ENCODE measurements at regions not wholly inside any gene's neighbourhood (a gene's known extent, or its start where the extent isn't known, plus 50 kb on each side); places are given as distances from the start of the nearest gene placed in this dataset.

DNA sequence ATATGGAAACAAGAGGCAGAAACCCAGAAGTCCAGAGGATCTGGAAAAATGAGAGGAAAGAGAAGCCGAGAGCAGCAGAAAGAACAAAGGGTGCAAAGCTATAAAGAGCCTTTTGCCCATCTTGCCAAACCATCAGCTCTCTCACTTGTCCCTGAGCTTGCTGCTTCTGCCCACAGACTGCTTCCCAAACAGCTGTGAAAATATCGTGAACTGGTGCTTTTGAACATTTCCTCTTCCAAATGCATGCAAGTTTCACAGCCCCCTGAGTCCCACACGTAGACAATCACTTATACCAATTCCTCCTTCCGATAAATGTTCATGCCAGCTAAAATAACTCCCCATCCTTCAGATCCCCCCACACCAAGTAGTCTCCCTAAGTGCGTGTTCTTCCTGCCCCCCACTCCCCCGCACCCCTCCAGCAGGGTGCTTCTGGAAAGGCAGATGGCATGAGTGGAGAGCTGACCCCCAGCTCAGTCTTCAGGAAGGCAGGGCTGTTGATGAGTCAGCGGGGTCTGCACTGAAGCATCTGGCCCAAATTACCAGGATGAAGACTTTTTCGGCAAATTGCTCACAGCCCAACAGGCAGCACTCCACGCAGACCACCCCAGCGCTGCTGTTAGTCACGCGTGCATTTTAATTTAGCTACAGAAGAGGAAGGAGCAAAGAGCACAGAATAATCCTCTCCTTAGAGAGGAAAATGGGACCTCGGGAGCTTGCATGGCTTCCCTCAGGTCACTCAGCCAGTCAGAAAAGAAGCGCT is 76.1 kb upstream of the KCNMA1 start:
- no peak overlapping the region for H3K27ac ChIP-seq
- H3K4me1 ChIP-seq, result no peaks in the 10 kb centered on the region
- H3K27me3 ChIP-seq, result no peaks in the 10 kb centered on the region
- H3K36me3 ChIP-seq, result no peaks in the 10 kb centered on the region
- H3K9me3 ChIP-seq, result no peaks in the 10 kb centered on the region
- DNase-seq, result no peak
- intact Hi-C loops (cut with DNase I; ENCODE audit: low total_unique reads), result no loop called here
- no peak overlapping the region for H3K4me3 ChIP-seq
- no peak for TF ChIP-seq POLR2A (IDR thresholded peaks at IDR 0.05)
- TF ChIP-seq, protein P1, sequence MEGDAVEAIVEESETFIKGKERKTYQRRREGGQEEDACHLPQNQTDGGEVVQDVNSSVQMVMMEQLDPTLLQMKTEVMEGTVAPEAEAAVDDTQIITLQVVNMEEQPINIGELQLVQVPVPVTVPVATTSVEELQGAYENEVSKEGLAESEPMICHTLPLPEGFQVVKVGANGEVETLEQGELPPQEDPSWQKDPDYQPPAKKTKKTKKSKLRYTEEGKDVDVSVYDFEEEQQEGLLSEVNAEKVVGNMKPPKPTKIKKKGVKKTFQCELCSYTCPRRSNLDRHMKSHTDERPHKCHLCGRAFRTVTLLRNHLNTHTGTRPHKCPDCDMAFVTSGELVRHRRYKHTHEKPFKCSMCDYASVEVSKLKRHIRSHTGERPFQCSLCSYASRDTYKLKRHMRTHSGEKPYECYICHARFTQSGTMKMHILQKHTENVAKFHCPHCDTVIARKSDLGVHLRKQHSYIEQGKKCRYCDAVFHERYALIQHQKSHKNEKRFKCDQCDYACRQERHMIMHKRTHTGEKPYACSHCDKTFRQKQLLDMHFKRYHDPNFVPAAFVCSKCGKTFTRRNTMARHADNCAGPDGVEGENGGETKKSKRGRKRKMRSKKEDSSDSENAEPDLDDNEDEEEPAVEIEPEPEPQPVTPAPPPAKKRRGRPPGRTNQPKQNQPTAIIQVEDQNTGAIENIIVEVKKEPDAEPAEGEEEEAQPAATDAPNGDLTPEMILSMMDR (IDR thresholded peaks at IDR 0.05), result no peak

DNA sequence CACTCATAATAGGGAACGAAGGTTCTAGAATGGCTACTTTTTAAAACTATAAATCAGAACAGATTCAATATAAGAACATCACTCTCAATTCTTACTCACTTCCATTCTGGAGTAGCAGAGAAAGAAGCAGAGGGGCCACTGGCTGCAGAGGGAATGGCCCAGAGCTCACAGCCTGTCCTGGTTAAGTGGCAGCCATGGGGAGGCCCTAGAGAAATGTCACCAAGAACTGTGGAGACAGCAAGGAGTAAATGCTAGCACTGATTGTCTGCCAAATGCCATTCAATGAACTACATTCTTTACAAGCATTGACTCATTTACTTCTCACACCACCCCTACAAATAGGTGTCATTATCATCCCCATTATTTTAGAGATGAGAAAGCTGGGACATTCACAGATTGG is 74.6 kb upstream of the KCNMA1 start:
- no peaks in the 10 kb centered on the region for H3K36me3 ChIP-seq
- no peaks in the 10 kb centered on the region for H3K4me1 ChIP-seq
- intact Hi-C loops (cut with DNase I; ENCODE audit: low total_unique reads), result no loop called here
- no peak overlapping the region for H3K27ac ChIP-seq
- H3K27me3 ChIP-seq, result no peaks in the 10 kb centered on the region
- no peak overlapping the region for H3K4me3 ChIP-seq
- no peak for DNase-seq
- H3K9me3 ChIP-seq, result no peaks in the 10 kb centered on the region
- no peak for TF ChIP-seq POLR2A (IDR thresholded peaks at IDR 0.05)
- TF ChIP-seq, protein P1 (IDR thresholded peaks at IDR 0.05), result no peak

DNA sequence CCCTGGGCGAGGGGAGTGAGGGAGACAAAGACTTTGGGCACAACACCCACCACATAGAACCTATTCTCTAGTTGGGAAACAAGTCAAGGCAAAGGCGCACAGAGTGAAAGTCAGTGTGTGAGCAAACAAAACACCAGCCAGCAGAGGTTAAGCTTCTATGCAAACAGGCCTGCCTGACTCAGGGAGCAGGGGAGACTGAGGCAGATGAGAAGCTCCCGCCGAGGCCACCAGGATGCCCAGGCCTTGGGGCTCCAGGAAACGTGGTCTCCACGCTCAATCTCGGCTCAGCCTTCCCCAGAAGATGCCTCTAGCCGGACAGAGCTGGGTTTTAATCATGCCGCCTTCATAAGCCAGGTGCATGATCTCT is 74.1 kb upstream of the KCNMA1 start:
- intact Hi-C loops (cut with DNase I; ENCODE audit: low total_unique reads), result no loop called here
- H3K27me3 ChIP-seq, result no peaks in the 10 kb centered on the region
- H3K9me3 ChIP-seq, result no peaks in the 10 kb centered on the region
- no peak for DNase-seq
- no peaks in the 10 kb centered on the region for H3K36me3 ChIP-seq
- H3K4me3 ChIP-seq, result no peak overlapping the region
- H3K27ac ChIP-seq, result no peak overlapping the region
- H3K4me1 ChIP-seq, result no peaks in the 10 kb centered on the region
- TF ChIP-seq, protein P1 (IDR thresholded peaks at IDR 0.05), result no peak
- no peak for TF ChIP-seq POLR2A (IDR thresholded peaks at IDR 0.05)

DNA sequence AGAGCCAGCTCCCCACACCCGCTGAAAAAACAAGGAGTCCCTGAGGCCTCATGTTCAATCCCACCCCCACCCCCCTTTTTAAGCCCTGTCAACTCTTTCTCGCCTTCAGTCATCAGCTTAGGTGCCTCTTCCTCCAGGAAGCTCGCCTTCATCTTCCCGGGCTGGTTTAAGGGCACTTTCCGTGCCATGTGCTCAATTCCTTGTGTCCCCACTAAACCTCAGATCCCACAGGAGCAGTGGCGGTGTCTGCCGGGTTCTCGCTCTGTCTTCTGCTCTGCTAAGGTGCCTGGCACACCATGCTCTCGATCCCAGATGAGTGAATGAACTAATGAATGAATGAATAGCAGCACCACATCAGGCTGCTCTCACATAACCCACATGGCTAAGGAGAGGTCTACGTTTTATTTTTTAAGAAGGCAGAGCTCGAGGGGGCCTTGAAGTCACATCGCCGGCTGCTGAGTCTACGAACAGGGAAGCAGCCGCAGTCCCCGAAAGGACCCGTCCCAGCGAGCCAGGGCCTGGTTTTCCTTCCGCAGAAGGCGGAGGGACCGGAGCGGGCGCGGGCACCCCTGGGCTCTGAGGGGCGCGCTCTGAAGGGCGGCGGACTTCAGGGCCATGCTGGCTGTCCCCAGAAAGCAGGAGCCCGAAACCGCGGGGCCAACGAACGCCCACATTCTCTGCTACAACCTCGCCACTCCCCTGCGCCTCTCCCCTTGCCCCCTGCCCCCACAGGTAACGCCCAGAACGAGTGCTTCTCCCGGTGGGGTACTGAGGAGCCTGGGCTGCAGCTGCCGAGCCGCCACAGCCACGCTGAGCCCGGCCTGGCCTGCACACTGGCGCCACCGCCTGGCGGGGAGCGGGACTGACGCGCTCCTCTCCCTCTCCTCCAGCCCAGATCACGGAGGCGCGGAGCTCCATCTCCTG is 73.4 kb upstream of the KCNMA1 start:
- H3K27ac ChIP-seq, result no peak overlapping the region

More for the DNA sequence above, 73.4 kb upstream of the KCNMA1 start:
- DNase-seq, result peak; percentile 55 to 71
- no peaks in the 10 kb centered on the region for H3K4me1 ChIP-seq
- peak overlapping the region; percentile 22 to 34 for H3K4me3 ChIP-seq
- TF ChIP-seq POLR2A (IDR thresholded peaks at IDR 0.05), result no peak
- TF ChIP-seq, protein P1 (IDR thresholded peaks at IDR 0.05), result peak; percentile 85 to 93 (median 88)
- H3K9me3 ChIP-seq, result no peaks in the 10 kb centered on the region
- H3K27me3 ChIP-seq, result no peaks in the 10 kb centered on the region
- no peaks in the 10 kb centered on the region for H3K36me3 ChIP-seq
- intact Hi-C loops (cut with DNase I; ENCODE audit: low total_unique reads), result no loop called here
